Fibroblast of pulmonary artery (primary cell): ENCODE measurements at regions not wholly inside any gene's neighbourhood (a gene's known extent, or its start where the extent isn't known, plus 50 kb on each side); places are given as distances from the start of the nearest gene placed in this dataset.
A peak's percentile ranks its signal among the peaks of the same experiment; 100 is the strongest.

Source experiments
- DNase-seq: peaks from one replicate; pipeline ENCODE4 v3.0.0-alpha.2; 2010; ENCODE audit warnings: low read depth
- H3K4me3 ChIP-seq: replicated peaks from 2 replicates; pipeline ENCODE4 v1.5.1; 2011; ENCODE audit warnings: low read depth, mild to moderate bottlenecking, control low read depth, low read length, moderate library complexity
- TF ChIP-seq, protein P1 (sequence below): IDR thresholded peaks from 2 replicates; pipeline ENCODE4 v1.5.1; 2011; ENCODE audit warnings: mild to moderate bottlenecking, control low read depth, low read length, inconsistent platforms; ENCODE audit errors: missing control alignments

DNA sequence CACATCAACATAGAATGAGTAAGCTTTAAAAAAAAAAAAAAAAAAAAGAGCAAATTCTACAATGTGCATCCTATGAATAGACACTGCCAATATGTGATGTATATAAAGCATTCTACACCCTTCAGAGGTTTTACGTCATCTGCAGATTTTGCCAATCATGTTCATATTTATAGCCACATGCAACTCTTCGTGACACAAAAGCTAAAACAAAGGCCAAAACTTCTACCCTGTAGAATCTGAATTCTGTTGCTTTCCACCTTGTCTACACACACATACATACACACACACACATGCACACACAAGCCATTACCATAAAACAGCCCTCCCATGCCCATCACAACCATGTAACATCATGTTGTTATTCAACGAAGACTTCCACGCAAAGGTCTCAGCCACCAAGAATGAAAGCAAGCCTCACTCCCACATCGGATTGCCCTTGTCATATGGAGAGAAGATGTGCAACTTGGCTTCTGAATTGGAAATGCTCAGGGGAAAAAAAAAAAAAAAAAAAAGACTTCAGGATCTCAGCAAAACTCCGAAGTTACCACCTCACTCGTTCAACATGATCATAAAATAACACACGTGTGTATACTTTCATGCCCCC, 479.4 kb upstream of the JARID2 start:
- no peak overlapping the region for H3K4me3 ChIP-seq
- TF ChIP-seq, protein P1, sequence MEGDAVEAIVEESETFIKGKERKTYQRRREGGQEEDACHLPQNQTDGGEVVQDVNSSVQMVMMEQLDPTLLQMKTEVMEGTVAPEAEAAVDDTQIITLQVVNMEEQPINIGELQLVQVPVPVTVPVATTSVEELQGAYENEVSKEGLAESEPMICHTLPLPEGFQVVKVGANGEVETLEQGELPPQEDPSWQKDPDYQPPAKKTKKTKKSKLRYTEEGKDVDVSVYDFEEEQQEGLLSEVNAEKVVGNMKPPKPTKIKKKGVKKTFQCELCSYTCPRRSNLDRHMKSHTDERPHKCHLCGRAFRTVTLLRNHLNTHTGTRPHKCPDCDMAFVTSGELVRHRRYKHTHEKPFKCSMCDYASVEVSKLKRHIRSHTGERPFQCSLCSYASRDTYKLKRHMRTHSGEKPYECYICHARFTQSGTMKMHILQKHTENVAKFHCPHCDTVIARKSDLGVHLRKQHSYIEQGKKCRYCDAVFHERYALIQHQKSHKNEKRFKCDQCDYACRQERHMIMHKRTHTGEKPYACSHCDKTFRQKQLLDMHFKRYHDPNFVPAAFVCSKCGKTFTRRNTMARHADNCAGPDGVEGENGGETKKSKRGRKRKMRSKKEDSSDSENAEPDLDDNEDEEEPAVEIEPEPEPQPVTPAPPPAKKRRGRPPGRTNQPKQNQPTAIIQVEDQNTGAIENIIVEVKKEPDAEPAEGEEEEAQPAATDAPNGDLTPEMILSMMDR: no peak
- DNase-seq: no peak

DNA sequence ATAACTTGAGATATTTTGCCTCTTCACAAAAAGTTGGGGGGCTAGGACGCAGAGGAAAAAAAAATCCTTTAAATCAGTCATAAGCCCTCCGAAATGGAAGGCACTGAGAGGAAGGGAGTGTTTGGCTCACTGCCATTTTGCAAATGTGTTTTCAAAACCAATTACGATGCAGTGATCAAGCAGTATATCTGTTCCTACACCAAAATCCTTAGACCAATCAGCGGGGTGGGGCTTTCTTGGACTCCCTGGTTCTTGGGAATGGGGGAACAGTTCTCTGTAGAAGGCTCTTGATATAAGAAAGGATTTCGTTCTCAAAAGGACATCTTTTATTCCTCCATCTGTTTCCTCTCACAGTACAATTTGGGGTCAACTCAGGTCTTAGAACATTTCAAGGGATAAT, 478.6 kb upstream of the JARID2 start:
- no peak overlapping the region for H3K4me3 ChIP-seq
- DNase-seq: no peak
- TF ChIP-seq, protein P1: no peak

DNA sequence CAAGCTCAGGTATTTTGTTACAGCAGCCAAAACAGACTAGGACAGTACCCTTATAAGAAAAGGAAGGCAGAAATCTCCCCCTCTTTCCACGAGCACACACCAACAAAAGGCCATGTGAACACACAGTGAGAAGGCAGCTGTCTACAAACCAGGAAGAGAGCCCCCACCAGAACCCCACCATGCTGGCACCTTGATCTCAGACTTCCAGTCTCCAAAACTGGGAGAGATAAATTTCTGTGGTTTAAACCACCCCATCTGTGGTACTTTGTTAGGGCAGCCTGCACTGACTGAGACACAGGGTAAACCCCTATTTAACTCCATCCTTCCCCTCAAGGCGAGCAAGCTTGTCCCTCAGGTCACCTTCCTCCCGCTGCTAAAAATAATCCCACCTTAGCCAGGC, 475.8 kb upstream of the JARID2 start:
- DNase-seq: no peak
- TF ChIP-seq, protein P1: no peak
- no peak overlapping the region for H3K4me3 ChIP-seq

DNA sequence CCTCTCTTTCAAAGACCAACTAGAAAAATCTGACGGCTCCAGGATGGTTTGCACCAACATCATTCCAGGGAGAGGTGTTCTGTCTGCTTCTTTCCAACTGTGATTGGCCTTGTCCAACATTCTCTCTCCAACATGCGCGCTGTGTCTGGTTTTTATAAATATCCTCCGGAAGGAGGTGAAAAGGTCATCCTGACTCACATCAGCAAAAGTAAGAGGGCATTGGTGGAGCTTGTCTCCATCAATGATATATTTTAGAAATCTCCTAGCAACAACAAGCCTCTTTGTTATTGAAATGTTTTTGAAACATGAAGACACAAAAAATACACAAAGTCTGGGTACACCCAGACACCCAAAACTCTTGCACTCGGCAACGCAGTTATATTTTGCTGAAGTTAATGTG, 475.3 kb upstream of the JARID2 start:
- TF ChIP-seq, protein P1: no peak
- no peak overlapping the region for H3K4me3 ChIP-seq
- peak; percentile 52 for DNase-seq

DNA sequence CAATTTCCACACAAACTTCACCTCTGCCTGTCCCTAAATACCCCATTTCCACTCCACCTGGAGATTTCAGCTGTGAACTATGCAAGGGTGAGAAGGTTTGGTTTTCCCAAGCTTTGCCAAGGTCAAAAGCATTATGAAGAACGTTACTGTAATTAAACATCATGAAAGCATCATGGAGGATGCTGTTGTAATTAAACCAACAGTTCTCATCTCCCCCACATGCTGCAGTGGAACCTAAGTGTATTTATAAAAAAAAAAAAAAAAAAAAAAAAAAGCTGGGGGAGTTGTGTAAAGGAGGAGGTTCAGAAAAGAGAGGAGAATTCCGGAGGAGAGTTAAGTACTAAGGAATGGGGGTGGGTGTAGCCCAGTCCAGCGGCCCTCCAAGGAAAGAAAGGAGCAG, 474.9 kb upstream of the JARID2 start:
- DNase-seq: no peak
- TF ChIP-seq, protein P1: no peak
- H3K4me3 ChIP-seq: no peak overlapping the region

DNA sequence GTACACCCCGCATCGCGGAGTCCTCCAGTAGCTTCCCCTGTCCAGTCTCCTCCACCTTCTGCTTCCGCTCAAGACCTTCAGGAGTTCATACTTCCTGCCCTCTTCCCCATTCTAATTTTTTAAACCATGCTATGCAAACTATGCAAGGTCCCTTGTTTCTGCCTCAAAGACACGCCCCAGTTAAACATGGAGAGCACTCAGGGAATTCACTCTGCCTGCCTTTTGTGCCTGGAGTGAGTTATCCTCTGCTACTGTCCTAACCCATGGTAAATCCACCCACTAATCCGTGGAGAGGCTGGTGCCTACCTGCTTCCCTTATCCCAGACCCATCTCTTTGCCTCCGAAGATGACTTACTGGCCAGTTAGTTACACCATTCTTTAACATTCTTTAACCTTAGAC, 473.7 kb upstream of the JARID2 start:
- DNase-seq: no peak
- TF ChIP-seq, protein P1: no peak
- no peak overlapping the region for H3K4me3 ChIP-seq

DNA sequence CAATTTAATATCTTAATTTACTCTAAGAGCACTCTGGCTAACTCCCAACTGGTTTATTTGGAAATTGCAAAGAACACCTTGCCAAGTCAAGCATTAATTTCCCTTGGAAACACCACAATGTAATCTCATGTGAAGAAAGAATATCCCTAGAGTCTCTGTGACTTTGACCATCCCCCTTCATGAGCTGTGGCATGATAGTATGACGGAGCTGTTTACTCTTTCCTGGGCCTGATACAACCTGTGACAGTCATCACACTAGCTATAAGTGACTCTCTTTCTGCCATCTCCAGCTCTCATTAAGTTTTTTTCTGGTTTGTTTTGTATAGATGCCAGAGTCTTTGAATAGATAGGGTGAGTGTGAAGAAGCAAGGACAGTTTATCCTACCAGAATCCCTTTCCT, 470.3 kb upstream of the JARID2 start:
- DNase-seq: no peak
- TF ChIP-seq, protein P1: no peak

More for the DNA sequence above, 470.3 kb upstream of the JARID2 start:
- no peak overlapping the region for H3K4me3 ChIP-seq
